HUDEP-2 (cell line): ENCODE measurements at regions not wholly inside any gene's neighbourhood (a gene's known extent, or its start where the extent isn't known, plus 50 kb on each side); places are given as distances from the start of the nearest gene placed in this dataset.

ENCODE experiments used
- DNase-seq, 76 experiments: peaks; one replicate each; lab custom pipeline; 2025; ENCODE audit not compliant: unreplicated experiment in 76 of 76; lab: John Stamatoyannopoulos, UW

DNA sequence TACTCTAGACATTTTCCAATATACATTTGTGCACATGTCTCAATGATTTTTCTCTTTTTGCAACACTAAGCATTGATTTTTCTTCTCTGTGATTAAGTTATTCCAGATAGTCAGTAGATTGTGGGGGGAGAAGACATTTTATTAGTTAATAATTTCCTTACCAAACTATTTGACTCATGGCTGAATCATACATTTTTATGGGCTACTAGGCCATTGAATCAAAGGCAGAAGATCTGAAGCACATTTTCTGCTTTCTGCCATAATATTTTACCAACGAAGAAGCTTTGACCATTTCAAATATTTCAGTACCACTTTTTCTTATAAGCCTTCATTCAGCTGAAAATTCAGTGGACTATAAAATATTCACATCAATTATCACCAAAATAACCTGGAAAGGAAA, 175.6 kb downstream of the IRX2 start:
- no peak for DNase-seq

DNA sequence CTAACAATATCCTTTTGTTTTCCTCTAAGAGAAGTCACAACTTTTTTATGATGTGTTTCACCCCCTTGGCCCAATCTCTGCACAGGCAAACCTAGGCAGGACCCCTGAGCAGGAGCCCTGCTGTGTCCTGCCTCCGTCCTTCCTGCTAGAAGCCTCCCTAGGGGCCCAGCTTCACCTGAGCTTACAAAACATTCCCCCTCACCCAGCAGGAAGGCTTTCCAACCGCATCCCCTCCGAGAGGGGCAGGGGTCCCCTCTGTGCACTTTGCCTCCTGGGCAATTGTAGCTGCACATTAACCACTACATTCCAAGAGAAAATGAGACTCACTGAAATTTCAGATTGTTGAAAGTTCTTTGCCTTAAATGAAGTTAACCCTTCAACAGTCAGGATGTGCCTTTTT, 176.2 kb downstream of the IRX2 start:
- DNase-seq = no peak

DNA sequence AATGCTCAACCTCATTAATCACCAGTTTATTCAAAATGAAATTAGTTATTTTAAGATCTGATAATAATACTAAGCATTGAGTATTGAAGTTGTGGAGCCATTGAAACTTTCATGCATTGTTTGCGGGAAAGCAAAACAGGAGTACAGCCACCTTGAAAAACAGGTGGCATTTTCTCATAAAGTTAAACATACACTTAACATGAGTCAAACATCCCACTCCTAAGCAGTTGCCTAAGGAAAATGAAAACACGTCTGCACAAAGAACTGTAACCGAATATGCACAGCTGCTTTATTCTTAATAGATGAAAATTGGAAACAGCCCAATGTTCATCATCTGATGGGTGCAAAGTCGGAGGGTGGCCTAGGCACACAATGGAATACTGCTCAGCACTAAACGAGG, 177.3 kb downstream of the IRX2 start:
- DNase-seq = no peak

DNA sequence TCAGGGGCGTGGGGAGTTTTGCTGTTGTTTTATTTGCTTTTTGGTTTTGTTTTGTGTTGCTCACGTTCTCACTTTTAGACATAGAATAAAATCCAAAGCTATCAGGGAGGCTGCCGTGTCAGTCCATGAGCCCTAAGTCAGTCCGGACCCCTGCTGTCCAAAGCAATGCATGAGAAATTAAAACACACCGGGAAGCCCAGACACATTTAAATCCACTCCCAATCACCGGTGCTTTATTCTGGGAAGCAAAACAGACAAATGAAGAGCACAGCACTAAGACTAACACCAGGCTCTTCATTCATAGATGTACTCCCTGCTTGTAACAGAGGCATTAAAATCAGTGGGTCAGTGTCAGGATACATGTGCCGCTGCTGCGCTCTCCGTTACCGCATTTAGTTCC, 180.9 kb downstream of the IRX2 start:
- DNase-seq = no peak

DNA sequence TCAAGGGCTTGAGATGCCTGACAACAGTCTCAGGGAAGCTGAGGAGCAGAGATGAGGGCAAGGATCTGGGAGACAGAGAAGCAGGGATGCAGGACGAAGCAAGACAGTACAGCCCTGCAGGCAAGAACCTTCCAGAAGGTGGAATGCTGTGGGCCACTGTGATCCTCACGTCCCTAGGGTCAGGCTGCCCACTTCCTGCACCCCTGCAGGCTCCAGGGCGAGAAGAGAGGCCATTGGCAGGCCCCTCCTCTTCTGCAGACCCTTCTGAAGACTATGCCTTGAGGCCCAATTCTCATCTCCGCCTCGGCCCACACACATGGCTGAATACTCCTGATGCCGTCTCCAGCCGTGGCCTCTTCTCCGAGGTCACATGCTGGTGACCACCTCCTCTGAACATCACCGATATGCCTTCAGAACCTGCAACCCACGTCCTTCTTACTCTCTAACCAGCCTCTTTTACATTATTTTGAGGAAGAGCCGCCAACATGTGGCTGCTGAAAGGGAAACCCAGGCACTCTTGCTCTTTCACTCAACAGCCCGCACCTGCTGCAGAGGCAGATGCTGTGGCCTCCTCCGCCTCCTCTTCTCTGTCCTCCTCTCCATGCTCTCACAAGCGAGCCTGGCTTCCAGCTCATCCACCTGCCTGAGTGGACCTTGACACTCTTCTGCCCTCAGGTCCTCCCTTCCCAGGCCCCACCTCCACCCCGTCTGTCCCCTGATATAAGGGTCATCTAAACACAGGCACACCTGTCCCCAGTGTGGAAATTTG, 181.5 kb downstream of the IRX2 start:
- DNase-seq = no peak

DNA sequence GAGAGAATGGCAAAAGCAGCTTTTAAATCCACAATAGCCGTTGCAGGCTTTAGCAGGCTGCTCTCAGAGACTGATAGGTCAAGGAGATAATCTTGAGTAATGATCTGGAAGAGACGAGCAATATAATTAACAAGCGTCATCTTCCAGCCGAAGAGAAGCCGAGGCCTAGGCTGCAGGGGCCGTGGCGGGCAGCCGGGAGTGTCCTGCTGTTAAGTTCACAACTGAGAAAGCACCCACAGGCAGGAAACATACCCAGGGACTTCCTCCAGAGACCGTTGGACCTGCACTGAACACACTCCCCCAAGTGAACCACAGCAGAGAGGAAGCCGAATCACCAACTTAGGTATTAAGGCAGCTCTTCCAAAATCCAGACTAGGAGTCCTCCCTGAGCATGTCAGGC, 182.3 kb downstream of the IRX2 start:
- no peak for DNase-seq

DNA sequence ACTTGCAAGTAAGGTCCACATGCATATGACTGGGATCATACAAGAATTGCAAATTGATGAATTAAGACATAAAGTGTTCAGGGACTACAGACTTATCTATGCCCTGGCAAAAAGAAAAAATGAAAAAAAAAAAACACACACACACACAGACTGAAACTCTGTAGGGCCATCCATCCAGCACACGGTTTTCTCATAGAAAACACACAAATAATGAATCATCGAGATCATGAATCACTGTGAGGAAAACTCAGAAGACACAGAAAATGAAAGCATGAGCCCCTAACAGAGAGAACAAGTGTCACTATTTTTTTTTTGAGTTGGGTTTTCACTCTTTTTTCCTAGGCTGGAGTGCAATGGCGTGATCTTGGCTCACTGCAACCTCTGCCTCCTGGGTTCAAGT, 185.2 kb downstream of the IRX2 start:
- no peak for DNase-seq

DNA sequence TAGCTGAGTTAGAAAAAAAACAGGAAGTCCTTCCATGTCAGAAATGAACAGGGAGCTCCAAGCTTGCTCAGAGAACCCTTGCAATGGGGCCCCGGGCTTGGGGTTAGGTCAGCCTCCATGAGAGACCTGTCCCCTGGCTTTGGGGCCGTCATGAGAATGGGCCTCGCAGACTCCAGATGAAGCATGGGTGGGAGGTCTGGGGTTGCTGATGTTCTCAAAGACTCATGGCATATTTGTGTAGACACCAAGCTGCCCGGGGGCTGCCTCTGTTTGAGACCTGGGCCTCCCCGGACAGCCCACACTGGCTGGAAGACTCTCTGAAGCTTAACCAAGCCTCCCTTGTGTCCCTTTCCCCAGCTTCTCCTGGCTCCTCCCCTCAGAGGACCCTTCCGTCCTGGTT, 186.3 kb downstream of the IRX2 start:
- DNase-seq = no peak

DNA sequence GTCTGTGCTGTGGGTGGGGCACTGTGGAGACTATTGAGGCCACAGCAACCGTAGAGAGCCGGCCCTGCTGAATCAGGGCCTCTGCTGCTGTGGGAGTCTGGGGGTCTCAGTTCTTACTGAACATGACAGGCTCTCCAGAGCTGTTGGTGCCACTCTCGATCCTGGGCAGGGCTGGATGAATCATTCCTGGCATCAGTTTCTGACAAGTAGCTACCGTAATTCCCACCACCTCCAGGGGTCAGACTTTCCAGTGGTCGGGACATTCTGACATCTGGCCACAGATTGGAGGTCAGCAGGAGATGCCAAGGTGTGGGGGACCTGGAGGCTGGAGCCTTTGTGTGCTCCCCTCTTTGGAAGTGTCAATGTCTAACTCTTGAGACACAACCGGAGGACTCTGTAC, 188.4 kb downstream of the IRX2 start:
- DNase-seq = no peak

DNA sequence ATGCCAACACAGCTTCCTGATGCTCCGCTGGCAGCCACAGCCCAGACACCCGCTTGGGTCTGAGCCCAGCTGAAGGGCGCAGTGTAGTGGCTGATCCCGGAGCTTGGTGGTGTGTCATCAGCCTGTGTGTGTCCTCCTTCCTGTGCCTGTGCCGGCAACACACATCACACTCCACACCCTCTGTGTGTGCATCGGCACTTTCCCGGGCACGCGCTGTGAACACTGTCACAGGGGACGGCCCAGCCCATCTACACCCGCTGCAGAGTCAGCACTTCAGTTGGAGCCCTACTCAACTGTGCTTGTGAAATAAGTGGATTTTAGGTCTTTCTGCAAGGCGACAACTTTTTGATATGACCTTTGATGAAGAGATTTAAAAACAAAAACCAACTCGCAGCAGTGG, 189.4 kb downstream of the IRX2 start:
- DNase-seq = no peak

DNA sequence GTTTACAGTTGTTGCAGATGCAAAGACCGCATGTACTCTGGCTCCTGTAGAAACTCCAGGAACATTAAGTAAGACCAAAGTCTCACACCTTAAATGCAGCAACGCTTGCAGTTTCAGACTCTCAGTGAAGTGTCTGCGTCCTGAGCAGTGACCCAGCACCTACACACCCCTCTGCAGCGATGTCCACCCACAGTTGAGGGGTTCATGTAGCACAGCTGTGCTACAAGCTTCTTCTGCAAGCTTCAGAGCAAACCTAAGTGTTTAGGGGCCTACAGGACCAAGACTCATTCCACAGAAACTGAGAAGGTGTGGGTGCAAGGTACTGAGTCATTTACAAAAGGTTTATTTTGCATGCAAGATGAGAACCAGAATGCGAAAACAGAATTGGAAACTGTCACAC, 191.0 kb downstream of the IRX2 start:
- no peak for DNase-seq

DNA sequence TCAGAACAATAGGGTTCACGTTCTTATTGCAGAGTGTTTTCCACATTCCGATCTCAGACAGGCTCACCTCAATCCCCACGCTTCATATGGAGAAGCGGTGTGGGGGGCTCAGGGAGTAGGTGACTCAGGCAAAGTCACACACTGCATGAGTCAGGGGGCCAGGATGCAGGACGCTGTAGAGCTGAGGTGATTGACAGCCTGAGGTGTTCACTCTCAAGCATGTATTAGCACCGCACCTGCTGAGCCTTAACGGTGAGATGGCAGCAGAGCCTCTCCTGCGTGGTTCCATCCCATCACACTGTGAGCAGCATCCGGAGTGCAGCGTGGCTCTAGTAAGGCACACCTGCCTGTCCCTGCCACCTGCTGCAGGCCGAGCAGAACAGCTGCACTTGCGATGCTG, 194.0 kb downstream of the IRX2 start:
- DNase-seq = no peak

DNA sequence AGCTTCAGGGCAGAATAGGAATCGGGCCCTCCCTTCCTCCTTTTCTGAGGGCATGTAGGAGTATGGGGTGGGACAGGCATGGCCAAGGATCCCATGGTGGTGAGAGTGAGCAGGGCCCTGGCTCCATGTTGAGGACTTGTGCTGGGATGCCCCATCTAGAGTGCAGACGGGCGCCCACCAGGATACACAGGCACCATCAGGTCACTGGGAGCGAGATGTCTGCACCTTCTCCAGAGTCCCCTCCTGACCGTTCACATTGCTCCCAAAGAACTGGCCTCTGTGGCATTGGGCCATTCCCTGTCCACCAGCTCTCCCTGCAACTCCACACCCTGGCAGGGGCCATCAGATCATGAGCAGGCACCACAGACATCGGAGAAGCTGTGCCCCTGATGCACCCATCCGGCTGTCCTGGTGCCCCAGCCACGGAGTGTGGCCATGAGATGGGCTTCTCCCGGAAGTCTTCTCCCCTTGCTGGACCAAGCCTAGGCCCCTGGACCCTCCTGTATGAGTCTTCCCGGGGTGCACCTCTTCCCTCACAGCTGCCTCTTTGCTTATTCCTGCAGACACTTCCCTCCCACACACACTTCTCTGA, 195.0 kb downstream of the IRX2 start:
- DNase-seq = no peak

DNA sequence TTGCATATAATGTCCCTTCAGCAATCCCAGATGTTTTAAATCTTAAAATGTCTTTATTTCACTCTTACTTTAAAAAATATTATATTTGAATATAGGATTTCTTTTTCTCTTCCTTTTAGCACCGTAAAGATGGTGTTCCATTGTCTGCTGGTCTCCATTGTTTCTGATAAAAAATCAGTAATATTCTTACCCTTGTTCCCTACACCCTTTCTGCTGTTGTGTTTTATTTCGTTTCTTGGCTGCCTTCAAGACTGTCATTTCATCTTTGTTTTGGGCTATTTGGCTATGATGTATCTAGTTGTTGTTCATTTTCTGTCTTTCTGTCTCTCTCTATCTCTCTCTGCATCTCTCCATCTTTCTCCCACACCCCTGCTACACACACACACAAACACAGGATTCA, 197.9 kb downstream of the IRX2 start:
- no peak for DNase-seq

DNA sequence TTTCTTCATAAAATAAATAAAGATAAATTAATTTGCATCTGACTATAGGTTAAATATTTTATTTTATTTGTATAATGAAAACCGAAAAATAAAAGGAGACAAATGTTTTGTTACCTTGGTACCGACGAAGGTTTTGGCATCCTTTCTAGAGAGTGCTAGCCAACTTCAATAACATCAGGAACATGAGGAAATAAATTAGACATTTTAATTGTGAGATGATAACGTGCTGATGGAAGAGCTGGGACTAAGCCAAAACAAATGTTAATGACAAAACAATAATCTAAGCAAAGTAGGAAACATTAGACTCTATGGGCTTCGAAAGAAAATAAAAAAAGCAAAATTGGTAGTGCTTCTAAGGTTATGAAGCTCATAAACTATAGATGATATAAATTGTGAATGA, 201.0 kb downstream of the IRX2 start:
- DNase-seq = no peak

DNA sequence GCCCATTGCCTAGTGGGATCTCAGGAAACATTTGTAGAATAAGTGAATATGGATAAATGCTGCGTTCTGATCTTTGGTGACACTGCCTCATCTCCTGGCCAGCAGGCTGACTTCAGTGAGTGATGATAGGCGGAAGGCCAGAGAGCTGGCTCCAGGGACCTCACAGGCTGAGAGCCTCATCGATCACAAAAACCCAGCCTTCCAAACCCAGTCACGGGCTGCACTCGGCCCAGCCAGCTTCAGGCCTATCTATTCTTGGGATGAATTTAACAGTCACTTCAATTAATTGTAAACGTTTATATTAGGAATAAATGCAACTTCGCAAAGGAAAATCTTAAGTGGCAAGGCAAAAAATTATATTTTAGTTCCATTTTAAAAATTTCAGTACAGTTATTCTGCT, 201.6 kb downstream of the IRX2 start:
- DNase-seq = no peak

DNA sequence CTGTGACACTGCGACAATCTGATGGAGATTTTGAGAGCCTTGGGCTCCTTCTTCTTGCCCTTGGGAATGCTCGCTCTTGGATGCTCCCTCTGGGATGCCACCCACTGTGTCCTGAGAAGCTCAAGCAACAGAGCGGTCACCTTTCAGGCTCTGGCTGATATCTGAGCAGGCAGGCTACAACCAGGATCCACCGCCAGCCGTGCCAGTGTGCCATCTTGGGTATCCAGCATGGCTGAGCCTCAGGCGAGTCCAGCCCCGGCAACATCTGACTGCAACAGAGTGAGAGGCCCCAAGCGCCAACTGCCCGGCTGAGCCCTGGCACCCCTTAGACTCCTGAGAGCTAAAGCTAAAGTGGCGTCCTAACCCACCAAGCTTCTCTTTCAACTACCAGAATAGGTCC, 202.1 kb downstream of the IRX2 start:
- DNase-seq = no peak

DNA sequence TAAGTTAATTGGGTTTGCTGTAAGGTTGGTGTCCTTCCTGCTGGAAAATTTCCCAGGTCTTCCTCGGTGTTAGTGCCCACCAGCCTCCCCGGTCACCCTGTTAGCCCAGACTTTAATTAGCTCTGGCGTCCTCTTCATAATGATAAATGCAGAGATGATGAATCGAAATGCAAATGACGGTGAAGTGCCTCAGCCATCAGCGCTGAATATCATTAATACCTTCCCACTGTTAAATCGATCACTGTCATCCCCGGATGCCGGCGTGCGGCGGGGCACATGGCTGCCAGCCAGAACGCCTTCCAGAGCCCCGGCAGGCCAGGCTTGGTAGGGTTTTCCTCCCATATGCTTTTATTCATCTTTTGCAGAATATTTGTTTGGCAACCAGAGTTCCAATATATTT, 204.5 kb downstream of the IRX2 start:
- no peak for DNase-seq

DNA sequence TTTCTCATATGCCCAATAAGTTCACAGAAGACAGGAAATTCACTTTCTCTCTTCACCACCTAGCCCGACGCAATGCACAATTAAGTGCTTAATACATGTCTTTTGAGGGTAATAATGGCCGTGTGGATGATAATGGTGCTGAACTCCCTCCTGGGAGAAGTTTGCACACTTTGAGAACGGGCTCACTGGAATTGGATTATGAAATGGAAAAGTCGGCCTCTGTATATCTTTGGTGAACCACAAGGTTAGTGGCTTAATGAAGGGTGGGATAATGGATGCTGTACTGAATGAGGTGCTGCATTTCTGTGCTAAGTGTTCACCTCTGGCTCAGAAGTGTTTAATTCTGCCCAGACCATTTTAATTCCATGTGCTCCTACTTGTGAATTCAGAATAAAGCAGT, 207.5 kb downstream of the IRX2 start:
- no peak for DNase-seq

DNA sequence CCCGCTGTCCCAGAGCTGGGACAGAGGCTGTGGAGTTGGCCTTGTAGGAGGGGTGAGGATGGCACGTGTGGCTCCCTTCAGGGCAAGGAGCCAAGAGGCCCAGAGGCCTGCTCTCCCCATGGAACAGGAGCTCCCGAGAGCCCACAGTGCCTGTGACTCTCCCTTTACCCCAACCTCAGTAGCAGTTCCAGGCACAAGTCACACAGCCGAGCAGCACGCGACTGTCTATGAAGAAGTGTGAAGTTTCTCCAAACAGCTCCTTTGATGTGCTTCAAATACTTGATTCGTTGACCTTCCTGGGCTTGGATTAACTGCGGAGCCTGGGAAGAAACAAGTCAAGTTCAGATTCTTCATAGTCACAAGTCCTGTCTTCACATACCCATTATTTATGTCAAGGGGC, 208.7 kb downstream of the IRX2 start:
- no peak for DNase-seq

DNA sequence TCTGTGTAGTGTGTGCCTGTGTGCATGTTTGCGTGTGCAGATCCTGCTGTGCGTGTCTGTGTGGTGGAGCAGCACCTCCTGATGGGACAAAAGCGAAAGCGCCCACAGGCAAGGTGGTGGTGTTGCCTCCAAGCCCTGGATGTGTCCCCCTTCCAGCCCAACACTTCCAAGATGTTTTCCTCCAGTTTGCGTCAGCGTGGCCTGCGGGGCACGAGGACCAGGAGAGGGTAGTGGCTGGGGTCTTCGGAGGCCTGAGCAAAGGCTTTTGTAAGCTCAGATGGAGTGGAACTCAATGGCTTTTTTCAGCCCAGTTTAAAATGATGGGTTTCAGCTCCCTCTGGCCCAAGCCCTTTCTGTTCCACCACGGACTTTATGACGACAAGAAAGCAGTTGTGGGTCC, 209.5 kb downstream of the IRX2 start:
- no peak for DNase-seq

DNA sequence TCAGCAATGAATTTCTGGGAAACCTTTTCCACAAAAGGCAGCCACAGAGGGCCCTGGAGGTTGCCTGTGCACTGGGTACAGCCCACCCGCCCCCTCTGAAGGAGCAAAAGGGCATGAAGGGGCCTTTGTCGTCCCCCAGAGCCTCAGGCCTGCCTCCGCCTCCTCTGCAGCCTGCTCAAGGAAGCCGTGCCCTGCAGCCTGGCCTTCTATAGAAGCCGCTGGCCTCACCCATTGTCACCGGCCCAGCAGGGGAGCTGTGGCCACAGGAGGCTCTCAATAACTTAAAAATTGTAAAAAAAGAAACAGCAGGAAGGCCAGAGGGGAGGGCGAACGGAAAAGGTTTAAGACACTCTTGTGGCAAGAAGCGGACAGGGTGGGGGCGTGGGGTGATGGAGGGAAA, 213.3 kb downstream of the IRX2 start:
- no peak for DNase-seq
